DND-41 (cell line): ENCODE measurements at regions not wholly inside any gene's neighbourhood (a gene's known extent, or its start where the extent isn't known, plus 50 kb on each side); places are given as distances from the start of the nearest gene placed in this dataset.

Experiments used
- CTCF ChIP-seq: IDR thresholded peaks from 2 replicates; pipeline ENCODE4 v1.5.1; 2012; ENCODE audit warnings: borderline replicate concordance, low read length, moderate library complexity, mild to moderate bottlenecking; ENCODE audit not compliant: poor library complexity, severe bottlenecking; ENCODE audit errors: extremely low read depth
- EZH2 ChIP-seq: IDR thresholded peaks from 3 replicates; pipeline ENCODE4 v1.6.1; 2012; ENCODE audit warnings: borderline replicate concordance, low read depth, mild to moderate bottlenecking, moderate library complexity, low read length, inconsistent platforms; ENCODE audit not compliant: severe bottlenecking

GRCh38 chr18:7333025-7333562 is 102.2 kb downstream of the LRRC30 start:
- no peak for TF ChIP-seq EZH2
- no peak for TF ChIP-seq CTCF
